GM19239 (cell line): ENCODE measurements at regions not wholly inside any gene's neighbourhood (a gene's known extent, or its start where the extent isn't known, plus 50 kb on each side); places are given as distances from the start of the nearest gene placed in this dataset.

Source experiments
- DNase-seq: peaks from one replicate; pipeline ENCODE4 v3.0.0; 2011; ENCODE audit warnings: low spot score; ENCODE audit not compliant: insufficient read length
- FAIRE-seq: peaks from 2 replicates; lab custom pipeline; 2011; peaks lifted over from hg19 to GRCh38; lab: Jason Lieb, UNC

DNA sequence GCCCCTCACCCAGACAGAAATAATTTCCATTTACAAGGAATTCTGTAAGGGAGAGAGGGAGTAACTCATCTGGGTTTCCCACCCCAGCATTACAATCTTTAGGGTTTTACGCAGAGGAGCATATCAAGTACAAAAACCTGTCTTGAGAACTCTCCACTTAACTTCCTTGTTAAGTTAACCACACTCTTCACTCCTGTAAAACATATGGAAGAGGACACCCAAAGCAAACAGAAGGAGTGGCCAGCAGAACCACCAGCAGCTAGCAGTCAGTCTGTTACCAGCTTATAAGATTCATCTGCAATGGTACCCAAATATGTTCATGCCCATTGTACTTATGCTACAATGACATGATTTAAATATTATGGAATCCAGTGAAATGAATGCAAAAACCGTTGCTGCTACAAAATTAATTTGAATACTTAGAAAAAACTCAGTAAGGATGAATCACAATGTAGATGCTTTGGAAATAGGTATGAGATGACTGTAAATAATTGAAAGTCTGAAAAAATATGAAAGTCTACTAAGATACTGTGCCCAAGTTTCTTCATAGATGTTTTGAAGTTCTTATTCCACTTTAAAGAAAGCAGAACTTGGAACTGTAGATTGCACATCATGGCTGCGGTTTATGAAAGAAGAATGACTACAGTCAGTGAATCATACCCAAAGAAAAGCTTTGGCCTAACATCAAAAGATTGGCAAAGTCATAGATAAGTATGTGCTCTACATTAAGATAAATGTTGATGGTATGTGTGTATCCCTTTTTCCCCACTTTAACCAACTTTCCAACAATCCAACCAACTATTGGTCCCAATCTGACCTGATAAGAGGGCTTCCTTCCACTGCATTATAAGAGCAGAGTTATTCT, 233.6 kb downstream of the ACTL7B start:
- FAIRE-seq (no peak), DNase-seq (no peak)

- no peak for FAIRE-seq
- no peak for DNase-seq
Measured at GRCh38 chr9:108620767-108621166, 235.0 kb downstream of the ACTL7B start.

GRCh38 chr9:108618906-108619550, 236.8 kb downstream of the ACTL7B start:
- no peak for FAIRE-seq

GRCh38 chr9:108617676-108618075, 238.1 kb downstream of the ACTL7B start:
- no peak for FAIRE-seq

More at GRCh38 chr9:108618906-108619550, 236.8 kb downstream of the ACTL7B start:
- DNase-seq = no peak

DNA sequence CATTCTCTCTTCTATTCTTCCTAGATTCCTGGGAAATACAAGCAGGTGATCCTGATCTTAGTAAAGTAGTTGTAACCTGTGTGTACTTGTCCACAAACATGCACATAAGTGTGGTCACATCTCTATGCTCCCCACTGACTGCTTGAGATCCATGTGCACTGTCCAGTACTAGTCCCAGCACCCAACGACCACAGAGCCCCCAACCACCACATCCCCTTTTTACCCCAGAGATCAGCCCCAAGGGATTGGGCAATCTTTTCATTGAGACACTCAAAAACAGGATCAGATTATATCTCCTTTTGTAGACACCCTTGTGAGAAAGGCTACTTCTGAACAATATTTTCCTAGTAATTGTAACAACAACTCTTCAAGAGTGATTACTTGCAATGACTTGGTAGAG, 240.6 kb downstream of the ACTL7B start:
- FAIRE-seq (no peak), DNase-seq (no peak)

More at GRCh38 chr9:108617676-108618075, 238.1 kb downstream of the ACTL7B start:
- no peak for DNase-seq

DNA sequence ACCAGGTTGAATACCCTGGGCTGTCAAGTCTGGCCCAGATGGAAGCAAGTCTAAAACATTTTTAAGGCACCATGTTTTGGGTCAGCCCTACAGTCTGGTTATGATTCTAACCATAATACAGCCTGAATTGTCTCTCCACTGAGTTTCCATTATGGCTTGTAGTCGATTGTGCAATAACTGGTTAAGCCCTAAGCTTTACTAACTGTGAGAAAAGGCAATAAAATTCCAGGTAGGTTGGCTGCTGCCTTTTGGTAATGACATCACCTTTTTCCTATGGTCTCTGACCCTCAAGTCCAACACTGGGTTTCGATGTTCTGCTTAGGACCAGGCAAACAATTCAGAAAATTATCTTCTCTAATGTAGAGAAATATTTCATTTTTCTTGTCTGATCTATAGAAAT, 243.3 kb downstream of the ACTL7B start:
- FAIRE-seq (no peak), DNase-seq (no peak)

DNA sequence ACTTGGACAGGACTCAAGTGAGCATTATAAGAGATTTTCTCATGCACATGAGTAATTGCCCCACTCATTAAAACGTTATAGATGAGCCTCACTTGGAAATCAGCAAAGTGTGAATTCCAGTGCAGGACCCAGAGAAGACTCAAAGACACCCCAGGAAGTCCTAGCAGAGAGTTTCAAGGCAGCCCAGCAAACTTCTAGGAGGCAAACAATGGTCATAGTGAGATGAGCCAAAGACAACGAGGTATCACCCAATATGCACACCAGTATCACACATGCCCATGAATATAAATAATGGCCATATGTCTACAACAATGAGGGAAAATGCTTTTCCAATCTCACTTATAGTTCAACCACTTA, 245.9 kb downstream of the ACTL7B start:
- DNase-seq (no peak), FAIRE-seq (no peak)

DNA sequence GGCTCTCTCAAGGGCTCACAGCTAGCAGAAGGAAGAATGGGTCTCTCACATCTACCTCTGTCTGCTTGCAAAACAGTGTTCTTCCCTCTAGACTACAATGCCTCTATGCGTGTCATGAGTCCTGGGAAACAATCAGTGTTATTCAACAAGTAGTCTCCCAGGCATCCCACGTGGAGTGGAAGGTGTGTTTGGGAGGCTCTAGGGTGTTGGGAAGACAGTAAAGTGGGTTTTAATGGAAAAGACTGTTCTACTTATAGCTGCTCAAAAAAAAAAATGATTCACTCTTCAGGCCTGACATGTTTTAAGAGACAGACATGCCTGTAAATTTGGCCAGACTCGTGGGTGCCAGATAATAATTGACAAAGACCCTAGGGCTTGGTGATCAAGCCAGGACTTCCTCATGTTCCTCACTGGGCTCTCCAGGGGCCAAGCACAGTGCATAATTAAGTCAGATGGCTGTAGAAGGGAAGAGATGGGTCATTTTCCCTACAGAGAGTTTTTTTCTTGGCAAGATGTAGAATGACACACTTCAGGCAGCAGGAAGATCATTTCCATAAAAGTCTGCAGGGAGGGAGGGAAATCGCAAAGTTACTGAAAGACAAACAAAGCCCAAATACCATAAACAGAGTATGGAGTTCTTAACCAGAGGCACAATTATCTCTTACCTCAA, 246.4 kb downstream of the ACTL7B start:
- DNase-seq = no peak
- FAIRE-seq = no peak

DNA sequence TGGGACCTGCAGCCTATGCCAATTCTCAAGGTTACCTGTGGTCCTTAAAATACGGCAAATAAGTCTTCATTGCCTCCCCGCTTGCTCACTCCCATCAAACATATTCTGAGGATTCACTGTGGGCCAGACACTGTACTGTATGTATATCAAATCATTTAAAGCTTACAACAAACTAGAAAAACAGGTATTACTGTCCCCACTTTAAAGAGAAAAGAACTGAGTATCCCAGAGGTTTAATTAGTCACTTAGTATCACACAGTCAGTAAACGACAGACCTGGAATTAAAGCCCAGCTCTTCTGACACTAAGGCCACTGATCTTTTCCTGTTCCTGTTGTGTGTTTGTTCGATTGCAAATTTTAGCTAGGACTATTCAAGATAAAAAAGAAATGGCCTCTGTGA, 248.2 kb downstream of the ACTL7B start:
- FAIRE-seq (no peak), DNase-seq (no peak)

DNA sequence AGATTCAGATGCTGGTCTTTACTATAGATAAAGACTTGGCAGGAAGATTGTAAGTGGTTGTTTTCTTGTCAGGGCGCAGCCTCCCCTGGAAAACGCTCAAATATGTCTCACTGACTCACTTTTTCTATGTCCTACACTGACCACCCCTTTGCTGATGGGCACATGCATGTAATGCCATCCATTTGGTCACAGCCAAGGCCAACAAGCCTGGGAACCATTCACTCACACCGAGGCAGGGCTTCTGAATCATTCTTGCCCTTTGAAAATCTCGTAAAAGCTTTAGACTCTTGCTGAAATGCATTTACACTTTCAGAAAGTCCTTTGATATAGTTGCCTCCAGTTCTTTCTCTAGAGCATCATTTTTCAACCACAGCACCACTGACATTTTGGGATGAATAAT, 249.4 kb downstream of the ACTL7B start:
- DNase-seq (no peak), FAIRE-seq (no peak)

- FAIRE-seq (no peak), DNase-seq (no peak)
Measured at GRCh38 chr9:108603141-108603540, 252.6 kb downstream of the ACTL7B start.

DNA sequence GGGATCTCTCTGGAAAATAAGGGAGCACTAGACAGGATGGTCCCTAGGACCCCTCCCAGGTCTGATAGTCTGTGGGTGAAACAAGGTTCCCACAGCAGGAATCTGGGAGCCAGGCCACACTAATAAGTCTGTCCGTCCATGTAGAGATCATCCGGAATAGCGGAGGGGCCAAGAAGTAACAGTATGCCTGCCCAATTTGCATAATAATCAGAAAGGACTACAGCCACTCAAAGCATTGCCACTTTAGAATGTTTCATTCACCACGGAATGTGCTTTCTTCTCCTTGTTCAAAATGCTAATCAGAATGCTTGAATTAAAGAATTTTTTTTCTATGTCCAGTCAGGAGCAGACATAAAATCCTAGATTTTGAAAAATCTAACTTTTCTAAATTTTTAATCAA, 254.9 kb downstream of the ACTL7B start:
- DNase-seq (no peak), FAIRE-seq (no peak)

- DNase-seq = no peak
Measured at GRCh38 chr9:108599571-108599970, 256.2 kb downstream of the ACTL7B start.

GRCh38 chr9:108591121-108591520, 264.7 kb downstream of the ACTL7B start:
- DNase-seq = no peak
- no peak for FAIRE-seq

More at GRCh38 chr9:108599571-108599970, 256.2 kb downstream of the ACTL7B start:
- no peak for FAIRE-seq

DNA sequence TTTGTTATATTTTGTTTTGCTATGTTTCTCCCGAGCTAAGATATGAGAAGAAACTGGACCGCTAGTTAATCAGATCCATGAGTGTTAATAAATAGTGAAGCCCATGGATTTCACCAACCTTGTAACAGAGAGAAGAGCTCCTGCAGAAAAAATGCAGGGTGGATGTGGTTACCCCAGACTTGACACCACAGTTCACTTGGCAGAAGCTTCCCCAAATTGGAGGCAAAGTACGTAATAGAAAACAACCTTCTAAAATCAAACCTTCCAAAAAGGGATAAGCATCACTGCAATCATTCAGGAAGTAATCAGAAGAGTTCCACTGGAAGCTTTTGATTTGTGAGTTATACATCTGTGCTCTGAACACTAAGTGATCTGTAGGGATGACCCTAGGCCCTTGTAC, 267.5 kb downstream of the ACTL7B start:
- DNase-seq = no peak
- FAIRE-seq = no peak

- no peak for FAIRE-seq
- no peak for DNase-seq
Measured at GRCh38 chr9:108586471-108587139, 269.2 kb downstream of the ACTL7B start.

DNA sequence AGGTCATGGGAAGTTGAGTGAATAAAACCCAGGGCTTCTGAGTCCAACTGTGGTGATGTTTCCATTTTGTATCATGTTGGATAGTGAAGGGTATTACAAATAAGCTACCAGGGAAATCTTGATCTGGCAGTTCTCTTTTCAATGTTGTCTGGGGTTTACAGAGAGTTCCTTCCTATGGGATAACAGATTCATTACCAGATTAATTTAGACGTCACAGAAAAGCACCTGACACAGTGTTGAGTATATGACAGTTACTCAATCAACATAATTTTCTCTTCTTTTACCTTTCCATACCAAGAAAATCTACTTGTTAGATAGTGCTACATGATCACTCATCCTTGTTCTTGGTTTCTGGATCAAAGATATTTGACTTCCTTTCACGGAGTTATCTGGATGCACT, 270.9 kb downstream of the ACTL7B start:
- FAIRE-seq = no peak

DNA sequence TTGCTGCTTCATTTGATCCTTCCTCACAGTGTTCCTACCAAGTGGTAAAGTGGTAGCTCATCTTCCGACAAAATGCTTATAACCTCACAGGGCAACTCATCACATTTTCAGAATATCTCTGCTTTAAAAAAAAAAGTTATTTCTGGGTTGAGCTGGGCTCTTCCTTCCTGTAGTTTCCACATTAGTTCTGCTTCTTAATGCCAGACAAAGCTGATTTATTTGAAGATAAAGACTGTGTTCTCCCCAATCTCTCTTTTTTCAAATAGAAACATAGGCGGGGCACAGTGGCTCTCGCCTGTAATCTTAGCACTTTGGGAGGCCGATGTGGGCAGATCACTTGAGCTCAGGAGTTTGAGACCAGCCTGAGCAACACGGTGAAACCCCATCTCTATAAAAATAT, 273.1 kb downstream of the ACTL7B start:
- DNase-seq (no peak), FAIRE-seq (no peak)

More for the DNA sequence above, 270.9 kb downstream of the ACTL7B start:
- no peak for DNase-seq

DNA sequence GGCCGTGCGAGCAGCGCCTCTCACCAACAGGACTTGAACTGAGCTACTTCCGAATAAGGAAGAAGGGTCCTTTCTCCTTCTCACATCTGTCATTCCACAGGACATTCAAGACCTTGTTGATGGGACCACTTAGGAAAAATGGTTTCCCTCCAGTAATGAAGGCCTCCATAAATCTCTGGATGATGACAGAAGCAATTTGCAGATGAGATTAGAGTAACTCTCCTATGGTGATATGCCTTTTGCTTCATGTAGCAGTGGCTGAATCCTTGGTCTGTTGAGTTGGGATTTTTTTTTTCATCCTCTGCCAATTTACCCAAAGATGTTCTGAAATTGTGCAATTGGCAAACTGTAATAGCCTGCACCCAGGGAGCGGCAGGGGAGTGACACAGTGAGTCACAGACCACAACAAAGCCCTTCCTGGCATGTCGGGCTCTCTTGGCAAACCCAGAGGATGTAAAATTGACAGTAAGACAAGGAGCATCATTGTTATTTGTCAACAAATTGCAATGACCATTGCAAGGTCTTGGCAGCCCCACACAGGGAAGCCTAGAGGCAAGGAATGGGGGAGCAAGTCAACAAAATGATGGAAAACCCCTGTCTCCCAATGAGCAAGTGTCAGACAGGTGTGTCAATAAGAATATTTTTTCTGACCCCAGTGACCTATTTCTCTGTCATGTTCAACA, 275.9 kb downstream of the ACTL7B start:
- no peak for DNase-seq
- no peak for FAIRE-seq

DNA sequence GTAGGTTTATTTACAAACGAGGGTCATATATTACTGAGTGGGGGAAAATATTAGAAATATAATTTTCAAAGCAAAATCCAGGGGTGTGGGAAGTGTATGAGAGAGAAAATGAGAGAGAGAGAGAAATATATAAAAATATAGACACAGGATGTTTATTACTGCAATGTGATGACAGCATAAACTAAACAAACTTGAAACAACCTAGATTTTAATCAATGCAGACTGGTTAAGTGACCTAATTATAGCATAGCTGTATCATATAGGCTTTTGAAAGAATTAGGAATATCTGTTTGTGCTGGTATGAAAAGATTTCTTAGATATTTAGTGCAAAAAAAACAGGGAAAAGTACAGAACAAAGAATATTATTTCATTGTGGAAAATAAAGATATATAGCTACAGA, 280.5 kb downstream of the ACTL7B start:
- DNase-seq = no peak
- no peak for FAIRE-seq
